Stimulated activated CD8-positive, alpha-beta memory T cell treated with anti-CD3 and anti-CD28 coated beads, Interleukin-7, amount 100 ng/mL, for 24 hours (primary cell): ENCODE measurements at regions not wholly inside any gene's neighbourhood (a gene's known extent, or its start where the extent isn't known, plus 50 kb on each side); places are given as distances from the start of the nearest gene placed in this dataset.
A peak's percentile ranks its signal among the peaks of the same experiment; 100 is the strongest.
"Not testable (repeated sequence)": the region's sequence is repeated elsewhere in the genome, so short reads cannot be mapped to it uniquely, and the experiment has no call there.

Experiments used
- DNase-seq: peaks from one replicate; pipeline ENCODE4 v3.0.0-alpha.2; 2020; ENCODE audit warnings: low read depth

DNA sequence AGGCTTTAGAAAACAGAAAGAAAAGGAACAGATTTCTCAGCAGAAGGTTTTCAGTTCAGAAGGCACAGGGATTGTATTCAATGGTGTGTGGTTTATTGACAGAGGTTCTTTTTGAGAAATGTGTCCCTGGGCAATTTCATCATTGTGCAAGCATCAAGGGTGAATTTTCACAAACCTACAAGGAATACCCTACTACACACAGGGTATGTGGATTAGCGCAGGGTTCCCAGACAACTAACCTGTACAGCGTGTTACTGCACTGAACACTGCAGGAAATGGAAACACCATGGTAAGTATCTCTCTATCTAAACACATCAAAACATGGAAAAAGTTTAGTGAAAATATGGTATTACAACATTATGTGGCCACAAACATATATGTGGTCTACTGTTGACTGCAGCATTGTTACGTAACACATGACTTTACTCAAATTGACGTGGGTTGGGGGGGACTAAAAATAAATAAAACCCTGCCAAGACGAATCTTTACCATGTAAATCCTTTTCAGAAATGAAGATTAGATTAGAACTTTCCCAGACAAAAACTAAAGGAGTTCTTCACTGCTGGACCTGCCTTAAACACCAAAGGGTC, 893.1 kb downstream of the TMEM121 start:
- no peak for DNase-seq

- DNase-seq, result peak; percentile 52
Observed at GRCh38 chr14:106421431-106422033, 895.1 kb downstream of the TMEM121 start.

DNA sequence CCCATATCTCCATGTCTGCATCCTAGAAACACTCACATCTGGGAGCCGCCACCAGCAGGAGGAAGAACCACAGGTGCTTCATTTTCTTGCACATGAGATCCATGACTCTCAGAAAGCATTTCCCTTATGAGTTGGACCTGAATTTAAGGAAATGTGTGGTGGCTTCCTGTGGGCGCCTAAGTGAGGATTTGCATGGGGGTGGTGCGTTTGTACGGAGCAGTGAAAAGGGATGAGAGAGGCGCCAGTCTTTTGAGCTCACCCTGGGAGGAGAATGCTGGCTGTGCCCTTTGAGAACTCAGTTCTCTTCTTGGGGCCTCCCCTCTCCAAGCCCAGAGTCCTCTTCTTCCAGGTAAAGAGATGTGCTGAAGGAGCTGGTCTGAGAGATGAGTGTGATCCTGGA, 895.7 kb downstream of the TMEM121 start:
- DNase-seq, result no peak

- DNase-seq, result not testable (repeated sequence)
Observed at GRCh38 chr14:106425150-106425549, 898.8 kb downstream of the TMEM121 start.

- peak; percentile 54 for DNase-seq
Observed at GRCh38 chr14:106436310-106436905, 910.0 kb downstream of the TMEM121 start.

GRCh38 chr14:106442857-106443256, 916.5 kb downstream of the TMEM121 start:
- DNase-seq, result peak; percentile 16

DNA sequence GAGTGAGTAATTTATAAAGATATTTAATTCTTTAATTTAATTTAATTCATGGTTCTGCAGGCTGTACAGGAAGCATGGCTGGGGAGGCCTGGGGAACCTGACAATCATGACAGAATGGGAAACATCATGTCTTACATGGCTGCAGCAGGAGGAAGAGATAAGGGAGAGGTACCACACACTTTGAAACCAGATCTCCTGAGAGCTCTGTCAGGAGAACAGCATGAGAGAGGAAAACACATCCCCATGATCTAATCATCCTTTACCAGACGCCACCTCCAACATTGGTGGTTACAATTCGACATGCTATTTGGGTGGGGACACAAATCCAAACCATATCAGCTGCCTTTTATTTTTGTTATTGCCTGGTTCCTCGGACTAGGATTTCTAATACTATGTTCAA, 928.6 kb downstream of the TMEM121 start:
- no peak for DNase-seq

GRCh38 chr14:106459971-106460730, 933.8 kb downstream of the TMEM121 start:
- peak; percentile 38 for DNase-seq

GRCh38 chr14:106460916-106461315, 934.5 kb downstream of the TMEM121 start:
- no peak for DNase-seq

GRCh38 chr14:106466483-106466882, 940.1 kb downstream of the TMEM121 start:
- DNase-seq, result not testable (repeated sequence)

DNA sequence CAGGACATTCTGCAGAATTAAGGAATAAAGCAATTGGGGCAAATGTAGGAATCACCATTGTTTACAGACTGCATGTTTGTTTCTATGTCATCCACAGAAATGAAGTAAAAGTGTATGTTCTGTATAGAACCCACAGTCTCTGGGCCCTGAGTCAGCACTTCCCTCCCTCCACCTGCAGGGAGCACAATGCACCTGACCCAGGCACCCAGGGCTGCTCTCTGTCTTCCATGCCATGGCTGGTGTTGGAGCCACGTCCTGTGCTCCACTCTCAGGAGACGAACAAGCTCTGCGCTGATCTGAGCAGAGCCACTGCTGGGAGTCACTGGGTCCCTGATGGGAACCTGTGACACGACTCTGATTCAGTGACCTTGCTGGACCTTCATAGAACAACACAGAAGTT, 942.5 kb downstream of the TMEM121 start:
- DNase-seq, result not testable (repeated sequence)

- not testable (repeated sequence) for DNase-seq
Observed at GRCh38 chr14:106470028-106470427, 943.6 kb downstream of the TMEM121 start.

GRCh38 chr14:106474261-106475028, 948.1 kb downstream of the TMEM121 start:
- not testable (repeated sequence) for DNase-seq

DNA sequence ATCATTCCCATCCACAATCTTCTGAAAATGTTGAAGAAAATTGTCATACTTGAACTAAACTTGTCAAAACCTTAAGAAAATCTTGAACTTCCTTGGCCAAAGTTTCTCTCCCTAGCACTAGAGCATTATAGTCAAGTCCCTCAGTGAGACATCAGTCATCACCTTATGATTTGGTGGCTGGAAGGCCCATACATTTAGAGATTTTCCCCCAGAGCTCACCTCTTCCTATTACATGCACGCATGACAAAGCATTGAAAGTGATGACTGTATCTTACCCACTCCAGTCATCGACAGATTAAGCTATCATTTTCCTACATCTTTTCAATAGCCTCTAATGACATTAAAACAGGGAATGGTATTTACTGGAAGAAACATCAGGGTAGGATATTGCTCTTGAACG, 948.8 kb downstream of the TMEM121 start:
- not testable (repeated sequence) for DNase-seq

- not testable (repeated sequence) for DNase-seq
Observed at GRCh38 chr14:106477600-106477999, 951.2 kb downstream of the TMEM121 start.

GRCh38 chr14:106480287-106480686, 953.9 kb downstream of the TMEM121 start:
- DNase-seq, result not testable (repeated sequence)

GRCh38 chr14:106482213-106482612, 955.8 kb downstream of the TMEM121 start:
- DNase-seq, result not testable (repeated sequence)

GRCh38 chr14:106487600-106487999, 961.2 kb downstream of the TMEM121 start:
- DNase-seq, result no peak

DNA sequence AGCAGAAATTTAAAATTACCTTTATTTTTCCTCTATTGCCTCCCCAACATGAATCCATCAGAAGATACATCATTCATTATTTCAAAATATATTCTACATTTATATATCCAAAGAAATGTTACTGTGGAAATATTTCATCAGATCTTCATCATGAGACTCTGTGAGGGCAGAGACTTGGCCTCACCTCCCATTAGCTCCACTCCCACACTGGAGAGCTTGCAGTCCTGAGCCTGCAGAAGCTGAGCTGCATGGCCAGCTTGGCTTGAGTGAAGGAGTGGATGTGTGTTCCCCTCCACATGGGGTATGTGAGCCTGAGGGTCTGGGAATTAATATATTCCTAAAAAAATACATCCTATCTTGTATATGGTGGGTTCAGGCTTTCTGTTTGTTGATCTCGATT, 961.9 kb downstream of the TMEM121 start:
- DNase-seq, result no peak

- DNase-seq, result no peak
Observed at GRCh38 chr14:106489112-106489881, 962.9 kb downstream of the TMEM121 start.

- DNase-seq, result no peak
Observed at GRCh38 chr14:106490442-106490841, 964.1 kb downstream of the TMEM121 start.
